Right kidney (tissue), 1 donor: ENCODE measurements at regions not wholly inside any gene's neighbourhood (a gene's known extent, or its start where the extent isn't known, plus 50 kb on each side); places are given as distances from the start of the nearest gene placed in this dataset.

Experiments
- DNase-seq: peaks from one replicate; pipeline ENCODE4 v3.0.0-alpha.2; 2016

DNA sequence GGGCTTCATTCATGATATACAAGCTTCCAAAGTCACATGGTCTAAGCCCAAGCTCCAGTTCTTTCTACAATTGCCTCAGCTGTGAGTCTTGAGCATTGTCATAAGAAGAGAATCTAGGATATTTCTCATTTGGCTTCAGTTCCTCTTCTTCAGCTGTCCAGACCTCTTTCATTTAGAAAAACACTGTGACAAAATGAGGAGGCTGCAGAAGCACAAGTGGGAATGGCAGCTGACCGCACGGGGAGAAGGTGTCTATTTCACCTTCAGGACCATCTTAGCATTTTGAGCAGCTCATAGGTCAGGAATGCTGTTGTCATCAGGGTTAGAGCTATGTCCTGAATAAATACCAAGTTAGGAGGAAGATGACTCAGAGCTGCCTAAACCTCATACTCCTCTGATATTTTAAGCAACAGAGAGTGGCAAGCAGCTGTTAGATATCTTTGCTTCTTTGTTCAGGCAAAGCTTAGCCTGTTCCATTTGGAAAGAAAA, 390.1 kb upstream of the CITED2 start:
- DNase-seq: no peak

DNA sequence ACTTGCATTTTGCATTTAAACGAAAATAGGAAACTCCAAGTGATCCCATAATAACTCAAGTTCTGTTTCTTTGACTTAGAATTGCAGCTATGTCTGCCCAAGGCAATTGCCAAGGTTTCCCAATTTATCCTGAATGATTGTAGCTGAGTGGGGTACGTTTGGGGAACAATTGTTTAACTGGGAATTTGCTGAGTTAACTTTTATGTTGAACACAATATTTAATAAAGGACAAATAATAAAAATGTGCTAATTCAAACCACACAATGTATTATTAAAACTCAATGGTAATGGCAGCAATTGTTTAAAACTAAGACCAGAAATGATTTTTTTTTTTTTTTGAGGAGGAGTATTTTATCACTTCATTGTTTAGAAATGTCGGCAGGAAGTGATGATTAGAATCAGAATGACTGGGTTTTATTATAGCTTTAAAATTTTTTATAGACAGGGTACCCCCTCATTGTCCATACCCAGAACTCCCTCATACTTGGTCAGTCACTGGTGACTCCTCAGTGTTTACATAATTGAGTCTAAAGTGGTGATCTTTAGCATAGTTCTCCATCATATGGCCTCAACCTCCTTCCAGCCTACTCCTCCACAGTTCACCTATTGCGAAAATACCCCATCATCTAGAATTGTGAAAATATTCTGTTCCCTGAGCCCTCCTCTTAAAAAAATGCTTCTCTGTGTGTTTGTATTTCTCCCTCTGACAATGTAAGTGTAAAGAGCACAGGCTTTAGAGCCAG, 389.2 kb upstream of the CITED2 start:
- no peak for DNase-seq

DNA sequence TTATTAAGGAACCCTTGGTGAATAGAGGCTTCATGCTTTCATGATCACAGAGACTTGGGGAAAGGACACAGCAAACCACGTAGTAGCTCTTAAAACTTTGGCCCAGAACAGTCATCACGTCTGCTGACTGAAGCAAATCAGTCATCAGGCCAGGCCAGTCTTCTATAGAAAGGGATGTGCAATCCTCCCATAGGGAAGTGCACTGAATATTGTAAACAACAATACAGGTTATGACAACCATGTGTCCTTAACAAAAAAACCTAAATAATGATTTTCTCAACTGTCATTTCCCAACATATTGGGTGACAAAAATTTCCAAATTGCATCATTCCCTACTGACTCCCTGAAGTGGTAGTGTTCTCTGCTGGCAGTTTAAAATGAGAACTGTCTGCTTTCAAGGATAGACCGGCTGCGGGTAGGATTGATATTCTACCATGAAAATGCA, 388.2 kb upstream of the CITED2 start:
- DNase-seq: no peak

DNA sequence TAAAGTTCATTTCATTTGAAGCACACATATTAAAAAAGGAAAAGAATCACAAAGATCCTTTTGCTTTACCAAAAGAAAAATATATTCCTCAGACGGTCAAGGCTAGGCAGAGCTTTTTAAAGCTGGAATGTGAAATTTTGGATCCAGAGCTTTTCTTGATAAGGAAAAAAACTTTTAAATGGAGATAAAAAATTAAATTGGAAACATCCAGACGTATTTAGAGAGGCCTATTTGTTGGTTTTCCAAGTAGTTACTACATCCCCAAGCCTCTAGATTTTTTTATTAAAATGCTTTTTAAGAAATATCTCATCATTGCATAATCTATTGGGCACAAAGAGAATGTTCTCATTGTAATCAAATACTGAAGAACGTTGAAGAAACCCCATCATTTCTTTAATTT, 385.7 kb upstream of the CITED2 start:
- no peak for DNase-seq

DNA sequence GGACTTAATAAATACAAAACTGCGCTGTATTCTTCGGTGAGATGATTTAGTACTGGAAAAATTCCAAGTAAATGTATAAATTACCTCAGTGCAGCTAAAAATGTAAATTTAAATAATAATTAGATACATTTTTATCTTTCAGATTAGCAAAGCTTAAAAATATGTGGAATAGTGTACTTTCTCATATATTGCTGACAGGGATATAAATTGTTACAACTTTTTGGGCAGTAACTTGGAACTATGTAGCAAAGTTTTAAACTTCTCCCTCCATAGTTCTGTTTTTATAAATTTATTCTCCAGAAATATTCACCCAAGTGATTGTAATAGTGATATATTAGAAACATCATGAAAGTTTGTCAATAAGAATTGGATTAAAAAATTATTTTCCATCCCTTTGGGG, 384.6 kb upstream of the CITED2 start:
- DNase-seq: no peak

DNA sequence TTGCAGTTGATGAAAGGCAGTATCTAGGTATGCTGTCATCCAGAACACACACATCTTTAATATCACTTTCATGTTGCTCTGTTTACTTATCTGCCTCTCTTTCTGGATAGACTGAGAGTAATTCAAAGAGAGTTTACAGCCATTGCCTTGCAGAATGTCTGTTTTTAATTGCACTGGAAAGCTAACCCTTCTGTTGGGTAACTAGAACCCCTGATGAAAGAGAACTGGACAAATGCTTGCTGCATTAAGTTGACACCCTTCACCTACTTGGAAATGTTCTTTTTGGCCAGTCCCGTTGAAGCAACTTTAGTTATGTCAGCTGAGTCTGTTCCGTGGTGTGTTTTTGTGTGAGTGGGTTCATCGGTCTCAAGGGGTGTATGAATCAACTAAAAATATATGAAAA, 383.8 kb upstream of the CITED2 start:
- no peak for DNase-seq

DNA sequence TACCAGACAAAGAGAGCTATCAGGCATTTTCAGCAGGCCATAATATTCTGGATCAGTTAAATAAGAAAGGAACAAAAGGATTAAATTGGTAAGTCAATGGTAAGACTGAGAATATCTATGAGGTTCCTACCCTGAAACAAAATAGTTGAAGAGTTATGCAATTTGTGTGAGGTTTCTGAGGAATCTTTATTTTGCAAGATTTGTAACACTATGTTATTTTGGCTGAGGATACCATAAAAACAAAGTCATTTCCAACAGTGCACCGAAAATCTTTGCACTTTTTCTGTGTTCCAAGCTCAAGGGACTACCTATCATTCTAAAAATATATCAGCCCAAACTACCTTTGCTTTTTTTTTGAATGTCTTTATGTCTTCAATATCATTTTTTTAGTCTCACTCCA, 383.3 kb upstream of the CITED2 start:
- no peak for DNase-seq

DNA sequence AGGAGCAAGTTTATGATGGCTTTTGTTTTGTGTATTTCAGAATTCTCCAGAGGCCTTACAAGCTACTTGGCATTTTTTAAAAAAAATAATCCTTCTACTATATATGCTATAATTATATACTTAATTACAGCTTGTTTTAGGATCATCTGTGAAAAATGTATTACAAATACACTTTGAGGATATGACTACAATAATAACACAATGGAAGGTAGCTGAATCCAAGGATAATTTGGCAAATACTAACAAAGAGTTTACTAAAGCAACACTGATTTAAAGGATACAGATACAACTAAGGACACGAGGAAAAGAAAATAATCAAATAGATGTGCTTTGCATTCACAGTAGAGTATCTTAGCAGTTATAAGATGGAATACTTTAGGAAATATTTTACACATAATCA, 381.9 kb upstream of the CITED2 start:
- no peak for DNase-seq

DNA sequence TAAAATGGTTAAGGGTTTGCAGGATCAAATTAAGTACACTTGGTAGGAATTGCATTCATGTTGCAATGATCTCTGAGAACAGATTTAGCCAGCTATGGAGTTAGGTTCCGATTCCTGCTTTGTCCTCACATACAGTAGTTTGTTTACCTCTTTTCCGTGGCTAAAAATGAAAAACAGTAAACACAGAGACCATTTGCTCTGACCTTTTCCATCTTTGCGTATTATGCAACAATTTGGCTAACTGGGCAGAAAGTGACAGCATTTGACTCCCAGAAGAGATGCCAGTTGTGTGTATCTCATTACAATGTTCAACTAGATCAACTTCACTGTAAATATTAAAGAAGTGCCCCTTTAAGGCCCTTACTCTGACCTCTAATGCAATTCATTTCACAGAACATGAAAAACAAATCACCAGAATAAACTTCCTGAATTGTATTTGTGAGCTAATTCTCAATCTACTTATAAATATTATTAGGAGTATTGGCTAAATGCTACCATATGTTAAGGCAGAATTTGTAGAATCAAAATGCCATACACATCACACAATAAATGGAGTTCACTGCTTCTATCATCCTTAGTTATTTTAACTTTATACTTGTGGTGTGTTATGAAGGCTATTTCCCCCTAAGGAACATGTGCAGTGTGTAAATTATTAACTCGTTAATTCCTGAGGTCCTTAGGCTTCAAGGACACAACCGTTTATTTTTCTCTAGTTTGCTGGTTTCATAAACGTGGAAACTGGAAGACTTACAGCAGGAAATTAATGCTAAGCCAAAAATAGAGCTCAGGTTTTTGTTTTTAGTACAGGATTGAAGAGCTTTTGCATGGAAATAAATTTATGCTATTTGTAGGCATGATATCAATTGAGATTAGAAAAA, 380.7 kb upstream of the CITED2 start:
- no peak for DNase-seq

DNA sequence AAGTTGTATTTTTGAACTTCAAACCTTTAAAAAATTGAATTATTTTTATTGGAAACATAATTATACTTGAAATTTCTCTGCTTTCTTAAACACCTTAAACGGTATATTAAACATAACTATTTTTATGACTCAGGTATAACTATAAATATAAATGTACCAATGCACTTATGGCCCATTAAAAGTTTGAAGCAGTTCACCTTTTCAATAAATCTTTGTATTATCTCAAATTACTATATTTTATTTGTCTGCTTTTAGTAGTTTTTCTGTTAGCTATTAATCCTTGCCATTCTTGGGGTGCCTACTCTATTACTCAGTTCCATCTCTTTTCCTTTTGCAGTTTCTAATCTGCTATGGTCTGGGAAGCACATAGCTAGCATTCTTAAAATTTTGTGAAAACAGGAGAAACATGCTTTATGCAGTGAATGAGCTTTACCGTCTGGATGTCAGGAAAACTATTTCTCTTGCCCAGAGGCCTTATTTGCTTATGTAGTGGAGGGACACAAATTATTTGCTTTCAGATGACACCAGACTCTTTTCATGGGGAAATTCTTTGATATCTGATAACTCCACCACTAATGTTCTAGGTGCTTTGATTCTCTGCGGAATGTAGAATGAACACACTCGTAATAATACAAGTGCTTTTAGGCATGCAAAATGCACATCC, 378.9 kb upstream of the CITED2 start:
- DNase-seq: no peak

DNA sequence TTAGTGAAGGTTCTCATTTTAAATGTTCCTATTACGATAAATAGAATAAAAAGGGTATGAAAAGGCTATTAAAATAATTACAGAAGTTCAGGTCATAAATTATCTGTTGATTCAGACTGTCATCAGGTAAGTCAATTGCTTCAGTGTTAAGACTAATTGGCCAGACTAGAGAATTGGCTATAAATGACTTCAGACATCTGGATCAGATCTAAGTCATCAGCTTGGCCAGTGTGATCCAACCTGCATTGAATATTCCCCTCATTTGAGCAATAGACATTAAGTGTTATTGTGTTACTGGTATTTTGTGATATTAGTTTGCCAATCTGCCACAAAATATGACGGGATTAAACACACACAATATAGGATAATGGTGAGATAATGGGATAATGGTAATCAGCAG, 377.6 kb upstream of the CITED2 start:
- DNase-seq: no peak

DNA sequence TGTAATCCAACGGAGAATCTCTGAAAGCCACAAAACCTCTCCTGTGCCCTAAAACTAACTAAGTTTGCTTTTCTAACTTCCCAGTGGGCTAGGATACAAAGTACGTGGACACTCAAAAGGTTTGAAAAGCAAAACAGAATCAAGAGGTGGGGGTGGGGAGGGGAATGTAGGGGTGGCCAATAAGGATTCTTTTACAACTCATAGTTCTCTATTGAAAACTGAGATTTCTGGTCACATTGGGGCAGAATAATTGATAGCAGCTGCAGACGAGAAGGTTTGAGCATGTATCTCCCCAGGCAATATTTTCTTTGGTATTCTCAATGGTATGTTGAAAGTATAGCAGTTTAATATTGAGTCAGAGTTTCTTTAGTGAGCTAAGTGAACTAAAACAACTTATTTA, 376.7 kb upstream of the CITED2 start:
- no peak for DNase-seq

DNA sequence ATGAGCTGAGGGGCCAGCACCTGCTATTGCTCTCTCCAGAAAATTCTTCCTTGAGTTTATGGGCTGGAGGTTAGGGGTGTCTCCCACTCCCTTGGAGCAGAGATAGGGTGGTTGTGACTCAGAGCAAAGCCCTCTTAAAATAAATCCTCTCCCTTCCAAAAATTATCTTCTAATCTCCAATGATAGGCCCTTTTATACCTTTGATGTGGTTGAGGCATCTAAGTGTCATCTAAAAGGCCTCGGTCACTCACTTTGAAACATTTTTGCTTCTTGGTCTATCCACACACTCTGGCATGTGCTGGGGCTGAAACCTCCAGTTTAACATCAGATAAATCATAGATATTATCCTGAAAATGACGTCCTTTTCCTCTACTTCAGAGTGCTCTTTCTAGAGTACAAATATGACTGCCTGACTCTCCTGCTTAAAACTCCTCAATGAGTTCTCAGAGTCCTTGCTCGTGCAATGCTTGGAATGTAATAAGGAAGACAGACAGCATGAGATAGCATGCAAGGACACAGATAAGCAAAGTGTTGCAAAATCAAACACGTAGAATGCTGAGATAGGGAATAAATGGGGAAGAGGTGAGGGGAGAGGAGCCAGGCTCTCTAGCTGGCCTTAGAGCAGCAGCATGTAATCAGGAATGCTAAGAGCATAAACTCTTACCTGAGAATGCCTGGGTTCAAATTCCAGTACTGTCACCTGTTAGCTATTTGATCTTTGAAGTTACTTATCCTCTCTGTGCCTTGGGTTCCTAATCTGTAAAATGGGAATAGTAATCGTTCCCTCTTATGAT, 374.1 kb upstream of the CITED2 start:
- no peak for DNase-seq

DNA sequence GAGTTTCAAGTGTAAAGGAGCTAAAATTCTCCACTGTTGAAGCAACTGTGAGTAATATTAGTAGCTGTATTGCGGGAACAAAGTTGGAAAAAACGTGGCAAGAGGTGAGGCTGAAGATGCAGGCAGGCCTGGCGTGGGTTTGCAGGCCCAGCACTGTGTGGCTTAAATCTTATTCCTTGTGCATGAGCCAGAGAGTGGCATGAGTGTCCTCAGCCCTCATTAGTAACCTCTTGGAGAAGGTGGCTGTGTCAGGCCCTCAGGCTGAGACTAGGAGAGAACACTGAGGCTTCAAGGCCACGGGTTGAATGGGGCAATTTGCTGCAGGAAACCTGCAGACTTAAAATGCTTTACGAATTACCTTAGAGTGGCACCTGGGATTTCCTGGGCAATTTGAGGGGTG, 372.7 kb upstream of the CITED2 start:
- no peak for DNase-seq

DNA sequence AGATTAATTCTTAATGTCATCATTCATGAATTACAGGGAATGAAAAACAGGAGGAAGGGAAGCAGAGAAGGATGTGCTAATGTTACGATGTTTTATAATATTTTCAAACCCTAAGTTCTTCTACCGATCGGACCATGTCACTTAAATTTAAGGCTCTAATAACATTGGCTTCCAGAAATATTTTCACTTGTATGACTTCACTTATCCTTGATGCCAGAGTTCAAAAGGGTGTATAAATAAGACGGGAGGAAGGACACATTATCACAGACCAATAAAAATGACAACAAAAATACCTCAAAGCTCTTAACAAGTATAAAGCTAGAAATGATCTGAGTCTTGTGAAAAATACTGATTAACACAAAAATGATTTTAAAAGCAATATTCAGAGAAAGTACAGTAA, 370.4 kb upstream of the CITED2 start:
- no peak for DNase-seq

DNA sequence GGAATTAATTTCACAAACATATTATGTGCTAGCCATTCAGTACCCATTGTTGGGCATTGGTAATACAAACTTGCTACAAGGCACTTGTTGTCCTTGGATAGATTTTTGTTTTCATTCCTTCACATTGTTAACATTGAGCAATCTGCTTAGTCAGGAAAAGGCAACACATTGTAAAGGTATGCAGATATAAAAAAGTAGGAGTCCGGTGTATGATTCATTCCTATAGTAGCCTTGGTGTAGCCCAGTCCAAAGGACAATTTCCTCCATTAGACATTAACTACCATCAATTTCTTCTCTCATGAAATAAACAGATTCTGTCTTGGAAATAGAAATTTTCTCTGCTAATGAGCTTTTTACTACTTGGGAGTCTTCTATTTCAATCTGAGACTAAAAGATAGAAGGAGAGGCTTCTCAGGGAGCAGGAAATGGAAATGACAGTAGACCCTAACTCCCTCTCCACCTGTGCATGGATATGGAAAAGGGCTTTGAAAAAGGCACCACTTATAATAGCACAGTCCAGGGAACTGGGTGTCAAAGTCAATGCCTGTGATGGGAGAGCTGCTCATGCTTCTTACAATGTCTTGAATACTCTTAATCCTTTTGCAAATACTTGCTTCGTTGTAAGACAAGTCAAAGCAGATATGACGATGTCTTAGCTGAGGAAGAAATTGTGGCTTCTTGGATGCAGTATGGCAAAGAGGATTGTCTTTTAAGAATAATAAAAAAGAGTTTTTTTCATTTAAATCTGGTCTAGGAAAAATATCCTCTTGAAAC, 369.4 kb upstream of the CITED2 start:
- no peak for DNase-seq

DNA sequence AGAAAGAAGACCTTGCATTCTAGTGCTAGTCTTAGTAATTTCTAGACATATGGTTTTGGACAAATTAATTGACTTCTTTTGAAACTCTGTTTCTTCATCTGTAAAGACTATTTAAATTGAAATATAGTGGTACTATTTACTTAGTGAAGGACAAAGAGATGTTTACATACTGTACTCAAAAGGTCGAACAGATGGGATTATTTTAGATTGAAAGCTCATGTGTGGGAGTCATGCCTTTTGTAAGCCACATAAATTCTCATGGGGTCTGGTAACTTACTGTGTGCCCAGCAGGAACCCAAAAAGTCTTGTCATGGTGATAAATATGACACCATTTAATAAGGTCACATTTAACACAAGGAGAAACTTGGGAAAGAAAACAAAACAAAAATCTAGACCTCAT, 368.2 kb upstream of the CITED2 start:
- DNase-seq: no peak

DNA sequence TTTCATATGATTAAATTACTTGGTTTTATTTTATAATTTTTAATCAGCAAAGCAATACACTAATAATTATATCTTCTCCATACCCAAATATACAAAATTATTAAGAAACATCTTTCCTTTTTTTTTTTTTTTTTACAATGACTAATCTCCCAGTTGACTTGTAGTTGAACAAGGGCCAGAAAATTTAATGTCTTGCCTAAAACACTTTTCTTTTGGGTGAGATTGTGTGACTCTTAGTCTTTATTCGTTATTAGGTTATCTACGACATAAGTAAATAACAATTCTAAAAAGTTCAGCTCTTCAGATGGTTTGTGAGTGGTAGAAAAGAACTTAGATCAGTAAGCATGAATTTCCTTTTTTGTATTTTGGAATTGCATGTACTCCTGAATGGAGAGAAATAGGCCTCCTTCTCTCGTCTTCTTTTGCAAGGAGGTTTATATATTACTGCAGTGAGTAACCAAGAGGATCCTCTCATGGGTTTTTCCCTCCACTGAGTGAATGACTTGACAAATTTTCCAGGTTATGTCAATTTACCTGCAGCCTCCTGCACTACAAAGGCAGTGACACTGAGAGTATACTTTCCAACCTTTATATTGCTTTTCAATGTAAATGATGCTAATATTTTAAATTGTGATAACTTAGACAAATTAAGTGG, 364.5 kb upstream of the CITED2 start:
- DNase-seq: no peak

DNA sequence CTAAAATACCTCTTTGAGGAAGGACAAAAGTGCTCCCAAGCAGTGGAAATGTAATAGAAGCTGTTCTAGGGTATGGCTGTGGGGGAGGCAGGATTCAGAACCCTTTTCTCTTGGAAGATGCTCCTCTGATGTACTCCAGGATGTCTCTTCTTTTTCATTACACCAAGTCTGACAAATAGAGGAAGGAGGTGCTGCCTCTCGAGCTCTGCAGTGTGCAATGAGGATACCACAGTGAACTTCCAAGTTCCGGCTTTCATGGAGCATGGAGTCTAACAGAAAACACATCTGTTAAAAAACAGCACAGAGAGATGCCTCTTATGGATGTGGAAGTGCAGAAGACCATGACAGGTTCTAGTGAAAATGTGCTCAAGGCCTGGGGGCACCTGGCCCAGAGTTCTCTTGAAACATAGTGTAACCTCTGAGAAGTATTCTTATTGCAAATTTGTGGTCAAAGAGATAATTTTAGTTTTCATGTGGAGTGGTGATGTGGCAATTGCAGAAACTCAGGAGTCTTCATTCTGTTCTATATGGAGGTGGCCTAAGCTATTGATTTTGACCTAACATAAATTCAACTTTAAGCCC, 362.0 kb upstream of the CITED2 start:
- DNase-seq: no peak

DNA sequence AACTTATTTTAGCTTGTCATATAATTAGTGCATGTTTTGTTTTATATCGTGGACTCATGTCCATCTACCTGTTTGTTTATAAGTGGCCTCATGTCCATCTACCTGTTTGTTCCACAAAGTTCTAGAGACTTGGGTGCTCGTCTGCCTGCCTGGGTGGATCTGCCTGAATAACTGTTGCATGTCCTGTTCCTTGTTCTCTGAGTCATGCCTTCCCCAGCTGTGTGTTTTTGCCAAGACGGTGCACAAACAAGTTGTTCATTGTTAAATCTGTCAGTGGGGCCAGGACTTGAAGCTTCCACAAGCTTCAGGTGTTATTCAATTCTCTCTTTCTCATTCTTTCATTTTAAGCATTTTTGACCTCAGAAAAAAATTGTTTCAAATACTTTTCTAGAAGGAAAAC, 358.0 kb upstream of the CITED2 start:
- no peak for DNase-seq
